Stimulated activated CD8-positive, alpha-beta memory T cell treated with anti-CD3 and anti-CD28 coated beads, Interleukin-7, amount 100 ng/mL, for 1 hour (primary cell): ENCODE measurements at regions not wholly inside any gene's neighbourhood (a gene's known extent, or its start where the extent isn't known, plus 50 kb on each side); places are given as distances from the start of the nearest gene placed in this dataset.
"Not testable (repeated sequence)": the region's sequence is repeated elsewhere in the genome, so short reads cannot be mapped to it uniquely, and the experiment has no call there.

ENCODE experiments used
- DNase-seq, 2 donors: peaks; one replicate each; pipeline ENCODE4 v3.0.0-alpha.2; 2020; ENCODE audit warnings: low read depth in 2 of 2

GRCh38 chr2:43019025-43019367, 207.4 kb downstream of the ZFP36L2 start:
- DNase-seq = no peak

DNA sequence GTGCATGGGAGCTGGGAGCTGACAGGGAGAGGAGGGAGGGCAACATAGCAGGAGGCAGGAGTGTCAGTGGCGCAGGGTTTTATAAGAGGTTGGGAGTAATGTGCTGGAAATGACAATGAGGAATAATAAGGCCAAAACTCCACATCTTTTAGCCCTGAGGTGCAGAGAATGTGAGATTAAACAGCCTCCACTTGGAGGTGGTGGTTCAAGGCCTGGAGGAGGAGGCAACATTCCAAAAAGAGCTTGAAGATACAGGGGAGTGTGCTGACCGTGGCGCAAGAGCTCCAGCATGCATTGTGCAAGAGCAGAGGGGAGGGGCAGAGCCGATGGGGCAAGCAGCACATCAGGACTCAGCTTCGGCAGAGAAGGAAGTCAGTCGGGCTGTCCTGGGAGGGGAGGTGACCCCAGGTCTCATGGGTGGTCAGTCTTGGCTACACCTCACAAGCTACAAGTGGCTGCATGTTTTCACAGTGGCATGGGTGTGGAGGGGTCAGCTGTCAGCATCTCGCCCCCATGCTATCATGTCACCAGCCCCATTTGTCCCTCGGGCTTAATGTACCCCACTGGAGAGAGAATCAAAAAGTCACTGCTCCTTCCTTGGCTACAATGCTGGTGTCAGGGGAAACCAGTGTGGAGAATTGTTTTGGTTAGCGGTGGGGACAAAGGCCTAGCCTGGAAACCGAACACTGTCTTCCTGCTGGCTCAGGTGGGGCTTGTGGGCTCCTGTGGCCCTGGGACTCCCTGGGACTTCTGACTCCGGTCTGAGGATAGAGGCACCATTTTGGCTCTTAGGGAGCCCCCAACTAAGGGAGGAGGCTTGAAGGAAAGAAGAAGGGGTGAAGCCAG, 208.0 kb downstream of the ZFP36L2 start:
- no peak for DNase-seq

- no peak for DNase-seq
These were observed 212.5 kb downstream of the ZFP36L2 start for GRCh38 chr2:43013821-43014345.

DNA sequence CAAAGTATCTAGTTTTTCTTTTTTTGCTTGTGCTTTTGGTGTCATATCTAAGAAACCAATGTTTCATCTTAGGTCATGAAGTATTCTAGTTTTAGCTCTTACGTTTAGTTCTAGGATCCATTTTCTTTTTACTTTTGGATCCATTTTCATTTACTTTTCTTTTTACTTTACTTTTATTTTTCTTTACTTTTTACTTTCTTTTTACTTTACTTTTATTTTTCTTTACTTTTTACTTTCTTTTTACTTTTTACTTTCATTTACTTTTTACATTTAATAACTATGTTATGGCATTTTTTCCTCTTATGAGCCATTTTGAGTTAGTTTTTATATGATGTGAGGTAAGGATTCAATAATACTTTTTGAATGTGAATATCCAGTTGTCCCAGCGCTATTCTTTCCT, 213.4 kb downstream of the ZFP36L2 start:
- no peak for DNase-seq

DNA sequence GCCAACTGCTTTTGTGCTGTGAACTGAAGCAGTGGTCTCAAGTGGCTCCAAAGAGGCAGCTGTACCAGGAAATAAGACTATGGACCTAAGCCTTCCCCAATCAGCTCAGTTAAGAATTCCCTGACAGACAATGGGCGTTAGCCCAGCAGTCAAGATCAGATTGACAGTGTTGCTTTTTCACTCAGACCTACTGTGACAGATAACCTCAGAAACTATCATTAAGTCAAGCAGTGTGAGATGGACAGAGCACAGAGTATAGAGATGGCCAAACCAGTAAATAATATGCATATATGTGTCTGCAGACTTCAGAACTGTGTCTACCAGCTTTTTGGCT, 215.3 kb downstream of the ZFP36L2 start:
- no peak for DNase-seq

DNA sequence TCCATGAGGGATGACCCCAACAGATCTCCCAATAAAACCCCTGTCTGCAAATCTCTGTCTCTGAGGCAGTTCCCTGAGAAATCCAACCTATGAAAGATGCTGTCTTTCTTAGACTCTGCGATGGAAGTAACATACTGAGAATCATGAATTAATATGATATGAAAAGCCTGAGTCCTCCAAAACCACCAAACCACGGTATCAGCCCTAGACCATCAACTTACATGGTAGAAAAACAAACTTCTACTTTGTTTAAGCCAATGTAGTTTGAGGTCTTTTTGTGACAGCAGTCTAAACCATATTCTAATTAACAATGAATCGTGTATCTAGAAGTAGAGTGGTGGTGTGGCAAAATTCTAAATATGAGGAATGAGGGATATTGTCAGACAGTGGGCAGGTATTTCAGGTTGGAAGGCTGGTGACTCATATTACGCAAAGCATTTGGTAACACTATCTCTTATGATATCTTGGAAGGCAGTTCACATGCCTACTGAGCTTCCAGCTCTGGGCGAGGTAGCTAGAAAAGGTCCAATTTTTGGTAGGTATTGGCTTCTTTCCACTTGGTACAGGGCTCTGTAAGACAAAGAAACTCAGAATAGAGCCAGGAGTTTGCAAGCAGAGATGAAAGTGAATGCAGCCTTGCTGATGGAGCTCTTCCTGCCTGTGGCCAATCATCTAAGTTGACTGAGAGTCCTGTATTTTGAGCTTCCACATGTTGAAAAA, 215.8 kb downstream of the ZFP36L2 start:
- DNase-seq = no peak

DNA sequence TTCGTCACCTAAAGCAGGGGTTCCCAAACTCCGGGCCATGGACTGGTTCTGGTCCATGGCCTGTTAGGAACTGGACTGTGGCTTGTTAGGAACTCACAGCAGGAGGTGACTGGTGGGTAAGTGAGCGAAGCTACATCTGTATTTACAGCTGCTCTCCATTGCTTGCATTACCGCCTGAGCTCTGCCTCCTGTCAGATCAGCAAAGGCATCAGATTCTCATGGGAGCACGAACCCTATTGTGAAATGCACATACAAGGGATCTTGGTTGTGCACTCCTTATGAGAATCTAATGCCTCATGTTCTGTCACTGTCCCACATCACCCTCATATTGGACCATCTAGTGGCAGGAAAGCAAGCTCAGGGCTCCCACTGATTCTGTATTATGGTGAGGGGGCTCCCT, 217.0 kb downstream of the ZFP36L2 start:
- no peak for DNase-seq

GRCh38 chr2:43008388-43008787, 216.0 kb upstream of the HAAO start:
- no peak for DNase-seq

- DNase-seq = no peak
These were observed 215.5 kb upstream of the HAAO start for GRCh38 chr2:43007901-43008300.

- DNase-seq = no peak
These were observed 214.6 kb upstream of the HAAO start for GRCh38 chr2:43006834-43007543.

- no peak for DNase-seq
These were observed 213.8 kb upstream of the HAAO start for GRCh38 chr2:43005975-43006833.

DNA sequence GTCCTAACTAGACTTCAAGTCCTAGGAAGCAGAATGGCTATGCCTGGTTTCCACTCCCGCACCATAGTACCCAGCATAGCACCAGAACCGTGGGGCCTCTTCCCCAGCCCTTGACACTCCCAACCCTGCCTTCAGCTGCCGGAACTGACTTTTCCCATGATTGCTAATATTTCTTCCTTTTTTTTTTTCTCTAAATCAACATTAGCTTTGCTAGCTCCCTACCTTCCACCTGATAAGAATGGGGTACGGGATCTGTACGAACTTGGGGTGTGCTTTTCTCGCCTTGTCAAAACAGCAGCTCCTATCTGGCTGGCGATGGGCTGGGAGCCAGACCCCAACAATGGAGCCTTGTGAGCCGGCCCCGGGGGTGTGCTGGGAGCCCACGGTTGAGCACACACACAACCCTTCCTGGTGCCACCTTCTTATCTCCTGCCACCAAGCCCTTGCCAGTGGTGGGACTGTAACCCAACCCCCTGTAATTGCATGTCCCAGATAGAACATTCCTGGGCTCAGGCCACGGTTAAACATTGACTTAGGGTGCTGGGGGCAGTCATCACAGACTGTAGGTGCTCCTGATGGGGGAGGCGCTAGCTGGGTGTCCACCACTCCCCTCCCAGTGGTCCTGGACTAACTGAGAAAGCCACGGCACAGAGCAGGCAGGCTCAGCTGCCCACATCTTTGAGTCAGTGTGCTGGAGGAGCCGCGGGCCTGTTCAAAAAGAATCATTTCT, 213.0 kb upstream of the HAAO start:
- no peak for DNase-seq

- no peak for DNase-seq
These were observed 212.5 kb upstream of the HAAO start for GRCh38 chr2:43004879-43005244.

DNA sequence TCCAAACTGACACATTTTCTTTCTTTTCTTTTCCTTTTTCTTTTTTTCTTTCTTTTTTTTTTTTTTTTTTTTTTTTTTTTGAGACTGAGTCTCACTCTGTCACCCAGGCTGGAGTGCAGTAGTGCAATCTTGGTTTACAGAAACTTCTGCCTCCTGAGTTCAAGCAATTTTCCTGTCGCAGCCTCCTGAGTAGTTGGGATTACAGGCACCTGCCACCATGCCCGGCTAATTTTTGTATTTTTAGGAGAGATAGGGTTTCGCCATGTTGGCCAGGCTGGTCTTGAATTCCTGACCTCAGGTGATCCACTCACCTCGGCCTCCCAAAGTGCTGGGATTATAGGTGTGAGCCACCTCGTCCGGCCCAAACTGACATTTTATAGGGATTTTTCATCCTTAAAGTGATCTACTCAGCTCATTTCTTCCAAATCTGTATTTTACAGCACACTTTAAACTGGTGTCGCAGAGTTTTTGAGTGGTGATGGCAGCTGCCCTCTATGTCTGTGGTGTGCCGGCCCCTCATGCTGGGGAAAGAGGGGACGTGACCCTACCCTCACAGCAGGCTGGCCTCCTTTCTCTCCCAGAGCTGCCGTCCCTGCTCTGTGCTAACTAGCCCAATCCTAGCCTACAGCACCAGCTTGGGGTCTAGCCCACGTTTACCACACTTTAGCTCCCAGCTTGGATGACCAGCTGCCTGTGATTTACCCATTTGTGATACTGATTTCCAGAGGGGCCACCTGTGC, 211.9 kb upstream of the HAAO start:
- DNase-seq = not testable (repeated sequence)

DNA sequence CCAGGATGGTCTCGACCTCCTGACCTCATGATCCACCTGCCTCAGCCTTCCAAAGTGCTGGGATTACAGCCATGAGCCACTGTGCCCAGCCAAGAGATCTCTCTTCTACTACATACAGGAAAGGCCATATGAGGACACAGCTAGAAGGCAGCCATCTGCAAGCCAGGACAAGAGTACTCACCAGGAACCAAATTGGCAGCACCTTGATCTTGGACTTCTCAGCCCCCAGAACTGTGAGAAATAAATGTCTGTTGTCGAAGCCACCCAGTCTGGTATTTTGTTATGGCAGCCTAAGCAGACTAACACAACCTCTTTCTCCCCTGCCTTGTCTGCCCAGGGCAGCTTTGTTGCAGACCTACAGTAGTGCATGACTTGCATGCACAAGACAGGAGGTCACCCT, 211.3 kb upstream of the HAAO start:
- DNase-seq = no peak

GRCh38 chr2:43001787-43002468, 209.5 kb upstream of the HAAO start:
- no peak for DNase-seq

- DNase-seq = no peak
These were observed 208.6 kb upstream of the HAAO start for GRCh38 chr2:43001055-43001378.

GRCh38 chr2:43000242-43001054, 208.1 kb upstream of the HAAO start:
- DNase-seq = no peak

DNA sequence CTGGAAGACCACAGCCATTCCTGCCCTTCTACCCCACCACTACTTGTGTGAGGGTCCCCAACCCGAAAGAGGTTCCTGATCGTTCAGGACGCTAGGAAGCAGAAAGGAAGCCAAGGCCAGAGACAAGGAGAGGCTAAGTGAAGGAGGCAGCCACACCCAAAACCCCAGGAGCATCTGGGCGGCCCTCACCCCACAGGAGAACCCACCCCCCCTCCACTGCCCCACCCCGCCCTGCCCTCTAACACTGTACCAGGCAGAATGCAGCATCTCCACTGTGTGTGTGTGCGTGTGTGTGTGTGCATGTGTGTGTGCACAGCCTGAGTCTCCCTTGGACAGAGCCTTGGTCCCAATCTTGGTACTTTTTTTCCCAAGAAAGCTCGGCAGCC, 207.5 kb upstream of the HAAO start:
- DNase-seq = no peak
